Activated gamma-delta T cell treated with Interleukin-2 at 50 U/mL for 16 hours (primary cell): ENCODE measurements at regions not wholly inside any gene's neighbourhood (a gene's known extent, or its start where the extent isn't known, plus 50 kb on each side); places are given as distances from the start of the nearest gene placed in this dataset.
A peak's percentile ranks its signal among the peaks of the same experiment; 100 is the strongest.

Source experiments
- DNase-seq: peaks from one replicate; pipeline ENCODE4 v3.0.0-alpha.2; 2020

- no peak for DNase-seq
Measured at GRCh38 chr3:188940573-188940932, 231.2 kb upstream of the TPRG1 start.

GRCh38 chr3:188941103-188941502 lies 230.7 kb upstream of the TPRG1 start:
- DNase-seq = no peak

- no peak for DNase-seq
Measured at GRCh38 chr3:188942191-188942590, 229.6 kb upstream of the TPRG1 start.

GRCh38 chr3:188943591-188943990 lies 228.2 kb upstream of the TPRG1 start:
- DNase-seq = no peak

GRCh38 chr3:188944108-188944507 lies 227.7 kb upstream of the TPRG1 start:
- DNase-seq = no peak

- DNase-seq = no peak
Measured at GRCh38 chr3:188946351-188947240, 225.2 kb upstream of the TPRG1 start.

GRCh38 chr3:188947401-188948280 lies 224.1 kb upstream of the TPRG1 start:
- no peak for DNase-seq

GRCh38 chr3:188948281-188948996 lies 223.3 kb upstream of the TPRG1 start:
- DNase-seq = no peak

- DNase-seq = no peak
Measured at GRCh38 chr3:188948997-188949389, 222.8 kb upstream of the TPRG1 start.

GRCh38 chr3:188949456-188949855 lies 222.3 kb upstream of the TPRG1 start:
- no peak for DNase-seq

- DNase-seq = no peak
Measured at GRCh38 chr3:188949996-188950395, 221.8 kb upstream of the TPRG1 start.

GRCh38 chr3:188950832-188951489 lies 220.8 kb upstream of the TPRG1 start:
- DNase-seq = peak; percentile 21

- DNase-seq = no peak
Measured at GRCh38 chr3:188951734-188952133, 220.0 kb upstream of the TPRG1 start.

- peak; percentile 67 for DNase-seq
Measured at GRCh38 chr3:188954590-188955208, 217.1 kb upstream of the TPRG1 start.

GRCh38 chr3:188955919-188956318 lies 215.9 kb upstream of the TPRG1 start:
- no peak for DNase-seq

- no peak for DNase-seq
Measured at GRCh38 chr3:188956839-188957489, 214.8 kb upstream of the TPRG1 start.

GRCh38 chr3:188959013-188959412 lies 212.8 kb upstream of the TPRG1 start:
- DNase-seq = no peak

- no peak for DNase-seq
Measured at GRCh38 chr3:188962253-188963247, 209.2 kb upstream of the TPRG1 start.

- no peak for DNase-seq
Measured at GRCh38 chr3:188964957-188965356, 206.8 kb upstream of the TPRG1 start.

GRCh38 chr3:188972310-188972709 lies 199.5 kb upstream of the TPRG1 start:
- DNase-seq = no peak
